Naive thymus-derived CD4-positive, alpha-beta T cell (primary cell): ENCODE measurements at regions not wholly inside any gene's neighbourhood (a gene's known extent, or its start where the extent isn't known, plus 50 kb on each side); places are given as distances from the start of the nearest gene placed in this dataset.

ENCODE experiments used
- ATAC-seq: fragments of 150-1000 bp; cut with Tn5 transposase; 2 replicates; pipeline ENCODE4 v1.10.0; 2021; ENCODE audit warnings: mild to moderate bottlenecking, moderate library complexity
- CTCF ChIA-PET: fragments of 350-600 bp; sonication (Branson Sonifier 250); formaldehyde crosslinking; loops from one replicate; lab custom pipeline; 2021; ENCODE audit warnings: antibody characterized with exemption; lab: Charles Lee
- POLR2A ChIA-PET: fragments of 350-600 bp; sonication (Branson Sonifier 250); formaldehyde crosslinking; loops from one replicate; lab custom pipeline; 2021; ENCODE audit warnings: antibody characterized with exemption, inconsistent platforms; lab: Charles Lee
- DNase-seq, 9 donors: peaks; one replicate each; pipeline versions ENCODE4 v3.0.0 to v3.0.0-alpha.2; 2020 to 2022; ENCODE audit warnings: mixed read lengths in 1 of 9
- H3K27ac ChIP-seq: one replicate; pipeline ENCODE4 v1.7.0; 2013; ENCODE audit warnings: mild to moderate bottlenecking, low read depth, low read length, moderate library complexity
- H3K27me3 ChIP-seq, 2 donors: one replicate each; pipeline ENCODE4 v1.7.0; 2013; ENCODE audit warnings: low read length in 2 of 2, mild to moderate bottlenecking in 2 of 2, moderate library complexity in 2 of 2; ENCODE audit not compliant: control insufficient read depth in 2 of 2, insufficient read depth in 2 of 2
- H3K36me3 ChIP-seq, 3 experiments: 1 replicate in 2 of 3; 2 replicates in 1 of 3; pipeline ENCODE4 v1.7.0; 2013; ENCODE audit warnings: low read length in 3 of 3, mild to moderate bottlenecking in 3 of 3, moderate library complexity in 1 of 3; ENCODE audit not compliant: insufficient read depth in 3 of 3, control insufficient read depth in 2 of 3
- H3K4me1 ChIP-seq, 2 donors: one replicate each; pipeline ENCODE4 v1.7.0; 2013; ENCODE audit warnings: low read length in 2 of 2, mild to moderate bottlenecking in 2 of 2, moderate library complexity in 1 of 2; ENCODE audit not compliant: control insufficient read depth in 2 of 2, insufficient read depth in 2 of 2
- H3K4me3 ChIP-seq: 2 replicates; pipeline ENCODE4 v1.7.0; 2013; ENCODE audit warnings: mild to moderate bottlenecking, low read length
- H3K9me3 ChIP-seq, 3 experiments: 1 replicate in 2 of 3; 2 replicates in 1 of 3; pipeline ENCODE4 v1.7.0; 2013; ENCODE audit warnings: low read length in 3 of 3; ENCODE audit not compliant: control insufficient read depth in 2 of 3
- H3K27ac Mint-ChIP-seq, 9 donors: one replicate each; pipeline ENCODE4 v1.8.0; 2020 to 2022; ENCODE audit warnings: mixed read lengths in 9 of 9, mild to moderate bottlenecking in 8 of 9, moderate library complexity in 5 of 9, inconsistent platforms in 2 of 9
- H3K27me3 Mint-ChIP-seq, 5 donors: one replicate each; pipeline ENCODE4 v1.8.0; 2021 to 2022; ENCODE audit warnings: mixed read lengths in 5 of 5, mild to moderate bottlenecking in 1 of 5
- H3K36me3 Mint-ChIP-seq, 5 donors: one replicate each; pipeline ENCODE4 v1.8.0; 2020 to 2022; ENCODE audit warnings: mixed read lengths in 5 of 5, mild to moderate bottlenecking in 3 of 5, inconsistent platforms in 1 of 5
- H3K4me1 Mint-ChIP-seq, 7 donors: one replicate each; pipeline ENCODE4 v1.8.0; 2020 to 2022; ENCODE audit warnings: mixed read lengths in 7 of 7, mild to moderate bottlenecking in 3 of 7, inconsistent platforms in 1 of 7
- H3K4me3 Mint-ChIP-seq, 10 donors: one replicate each; pipeline ENCODE4 v1.8.0; 2020 to 2022; ENCODE audit warnings: mild to moderate bottlenecking in 10 of 10, mixed read lengths in 10 of 10, moderate library complexity in 6 of 10, inconsistent platforms in 2 of 10
- H3K9me3 Mint-ChIP-seq, 11 donors: one replicate each; pipeline ENCODE4 v1.8.0; 2020 to 2022; ENCODE audit warnings: mixed read lengths in 11 of 11, mild to moderate bottlenecking in 4 of 11, inconsistent platforms in 1 of 11, moderate library complexity in 1 of 11
- intact Hi-C, 2 donors: fragments of 100-400 bp; cut with micrococcal nuclease; formaldehyde crosslinking; loops; one replicate each; pipeline ENCODE4 v1.15.1; 2023

DNA sequence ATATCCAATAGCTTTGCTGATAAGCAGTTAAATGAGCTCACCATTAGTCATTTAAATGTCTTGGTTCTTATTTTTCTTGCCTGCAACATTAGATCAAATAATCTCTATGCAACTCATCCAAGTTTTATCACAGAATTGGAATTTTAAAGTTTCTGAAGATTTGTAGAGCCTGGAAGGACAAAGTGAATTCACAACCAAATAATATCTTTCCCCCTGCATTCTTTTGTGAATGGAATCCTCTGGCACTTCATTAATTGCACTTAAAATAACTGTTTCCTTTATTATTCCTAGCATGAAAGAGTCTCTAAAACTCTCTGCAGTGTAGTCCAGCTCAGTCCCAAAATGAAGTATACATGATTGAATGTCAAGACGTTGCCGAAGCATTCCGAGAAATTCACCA lies 345.6 kb upstream of the TGFBR2 start:
- intact Hi-C loops = no loop called here
- POLR2A ChIA-PET = no interaction called here
- CTCF ChIA-PET = interaction anchor here (0.5 kb wide), 1 partner anchor 23 kb away, joined by 3 read pairs; no protein-coding TSS in a partner anchor
- DNase-seq (no peak), ATAC-seq (no peak)
- H3K4me1 Mint-ChIP-seq = peaks cover 6 to 36% (median 30%) of the 10 kb centered on the region in 7 donors
- Histone ChIP-seq H3K36me3 (no peaks in the 10 kb centered on the region), H3K27me3 (no peaks in the 10 kb centered on the region), H3K9me3 (no peaks in the 10 kb centered on the region), H3K27ac (no peak overlapping the region), H3K4me1 (peaks cover 0 to 11% of the 10 kb centered on the region in 2 donors), H3K4me3 (no peak overlapping the region)
- H3K27ac Mint-ChIP-seq = no peak overlapping the region
- peaks cover 2 to 17% (median 10%) of the 10 kb centered on the region in 11 donors for H3K9me3 Mint-ChIP-seq
- H3K36me3 Mint-ChIP-seq = peaks cover 3 to 15% (median 4%) of the 10 kb centered on the region in 5 donors
- no peak overlapping the region for H3K4me3 Mint-ChIP-seq
- H3K27me3 Mint-ChIP-seq = no peaks in the 10 kb centered on the region

DNA sequence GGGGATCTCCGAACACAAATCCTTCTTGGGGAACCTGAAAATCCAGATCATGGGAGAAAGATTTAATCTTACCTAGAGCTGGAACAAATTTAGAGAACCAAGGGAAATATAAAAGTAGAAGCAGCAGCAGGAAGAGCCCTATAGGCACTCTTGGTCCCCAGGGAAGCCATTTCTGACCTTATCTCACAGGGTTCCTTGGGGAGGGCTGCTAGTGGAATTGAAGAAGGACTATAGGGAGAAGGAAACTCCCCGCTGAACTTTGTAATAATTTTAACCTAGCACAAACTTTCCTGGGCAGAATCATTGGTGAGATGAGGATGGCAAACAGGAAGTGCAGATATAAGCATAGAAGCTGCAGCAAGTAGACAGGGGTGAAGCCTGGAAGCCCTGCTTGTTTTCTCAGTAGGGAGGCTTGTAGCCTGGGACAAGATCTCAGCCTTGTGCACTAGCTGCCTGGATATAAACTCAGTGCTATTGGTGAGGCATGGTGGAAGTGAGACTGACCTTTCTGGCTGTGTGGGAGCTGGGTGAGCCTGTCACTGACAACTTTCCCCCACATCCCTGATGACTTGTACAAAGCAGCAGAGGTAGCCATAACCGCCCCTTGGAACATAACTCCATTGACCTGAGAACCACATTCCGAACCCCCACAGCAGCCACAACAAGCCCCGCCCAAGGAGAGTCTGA lies 343.0 kb upstream of the TGFBR2 start:
- peak in 6 of 9 donors; percentile 1 to 33 (median 20) for DNase-seq
- Mint-ChIP-seq H3K27ac (peak overlapping the region in 8 of 9 donors; percentile 9 to 88 (median 74)), H3K4me1 (peaks cover 6 to 36% (median 30%) of the 10 kb centered on the region in 7 donors), H3K9me3 (peaks cover 2 to 18% (median 10%) of the 10 kb centered on the region in 11 donors), H3K27me3 (no peaks in the 10 kb centered on the region), H3K4me3 (peak overlapping the region in 8 of 10 donors; percentile 34 to 68 (median 48)), H3K36me3 (peaks cover 3 to 10% (median 4%) of the 10 kb centered on the region in 5 donors)
- intact Hi-C loops = no loop called here
- Histone ChIP-seq H3K9me3 (no peaks in the 10 kb centered on the region), H3K27me3 (no peaks in the 10 kb centered on the region), H3K4me3 (no peak overlapping the region), H3K27ac (no peak overlapping the region), H3K4me1 (peaks cover 0 to 11% of the 10 kb centered on the region in 2 donors), H3K36me3 (no peaks in the 10 kb centered on the region)
- ChIA-PET POLR2A (no interaction called here), CTCF (no interaction called here)
- no peak for ATAC-seq

DNA sequence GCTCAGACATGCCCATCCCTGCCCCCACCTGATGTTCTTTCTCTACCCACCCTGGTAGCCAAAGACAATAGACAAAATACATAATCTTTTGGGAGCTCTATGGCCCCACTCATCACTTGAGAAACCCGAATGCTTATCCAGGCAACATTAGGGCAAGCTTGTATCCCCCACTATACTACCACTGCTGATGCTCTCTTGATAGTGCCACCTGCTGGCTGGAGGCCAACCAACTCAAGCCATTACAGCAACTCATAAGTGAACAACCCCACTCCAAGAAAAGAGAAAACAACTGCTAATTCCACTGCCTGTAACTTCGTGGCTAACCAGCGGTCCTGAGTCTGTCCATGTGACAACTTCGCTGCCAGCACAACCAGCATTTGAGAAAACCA lies 342.5 kb upstream of the TGFBR2 start:
- Mint-ChIP-seq H3K36me3 (peaks cover 3 to 11% (median 4%) of the 10 kb centered on the region in 5 donors), H3K27ac (peak overlapping the region in 6 of 9 donors; percentile 61 to 88 (median 76)), H3K27me3 (no peaks in the 10 kb centered on the region), H3K4me1 (peaks cover 6 to 36% (median 30%) of the 10 kb centered on the region in 7 donors), H3K4me3 (peak overlapping the region in 8 of 10 donors; percentile 34 to 68 (median 46)), H3K9me3 (peaks cover 2 to 18% (median 10%) of the 10 kb centered on the region in 11 donors)
- H3K27me3 ChIP-seq = no peaks in the 10 kb centered on the region
- H3K36me3 ChIP-seq = no peaks in the 10 kb centered on the region
- H3K27ac ChIP-seq = no peak overlapping the region
- H3K9me3 ChIP-seq = no peaks in the 10 kb centered on the region
- H3K4me1 ChIP-seq = peaks cover 0 to 11% of the 10 kb centered on the region in 2 donors
- no peak for ATAC-seq
- ChIA-PET CTCF (no interaction called here), POLR2A (no interaction called here)
- no peak for DNase-seq
- intact Hi-C loops = no loop called here
- H3K4me3 ChIP-seq = no peak overlapping the region

DNA sequence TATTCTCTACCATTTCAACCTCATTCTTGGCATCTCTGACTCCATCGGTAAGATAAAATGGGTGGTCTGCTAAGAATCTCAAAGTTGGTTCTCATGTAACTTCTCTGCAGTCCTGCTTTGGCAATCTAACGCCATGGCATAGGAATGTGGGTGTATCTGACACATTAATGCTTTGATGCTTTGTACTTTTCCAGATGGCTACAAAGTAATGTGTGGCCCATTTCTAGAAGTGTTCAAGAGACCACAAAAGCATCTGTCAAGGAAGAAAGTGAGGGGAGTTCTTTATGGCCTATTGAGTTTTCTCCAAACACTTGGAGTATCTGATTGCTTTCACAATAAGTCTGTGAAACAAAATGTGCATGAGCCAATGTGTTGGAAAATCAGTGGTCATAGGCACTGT lies 339.9 kb upstream of the TGFBR2 start:
- Histone ChIP-seq H3K27me3 (no peaks in the 10 kb centered on the region), H3K4me1 (peaks cover 0 to 11% of the 10 kb centered on the region in 2 donors), H3K27ac (no peak overlapping the region), H3K36me3 (no peaks in the 10 kb centered on the region), H3K9me3 (no peaks in the 10 kb centered on the region), H3K4me3 (no peak overlapping the region)
- no peak overlapping the region for H3K27ac Mint-ChIP-seq
- ATAC-seq (no peak), DNase-seq (no peak)
- CTCF ChIA-PET = no interaction called here
- no peak overlapping the region for H3K4me3 Mint-ChIP-seq
- POLR2A ChIA-PET = no interaction called here
- H3K36me3 Mint-ChIP-seq = peaks cover 3 to 14% (median 4%) of the 10 kb centered on the region in 5 donors
- H3K27me3 Mint-ChIP-seq = no peaks in the 10 kb centered on the region
- peaks cover 9 to 29% (median 27%) of the 10 kb centered on the region in 7 donors for H3K4me1 Mint-ChIP-seq
- H3K9me3 Mint-ChIP-seq = peaks cover 2 to 21% (median 10%) of the 10 kb centered on the region in 11 donors
- intact Hi-C loops = no loop called here

DNA sequence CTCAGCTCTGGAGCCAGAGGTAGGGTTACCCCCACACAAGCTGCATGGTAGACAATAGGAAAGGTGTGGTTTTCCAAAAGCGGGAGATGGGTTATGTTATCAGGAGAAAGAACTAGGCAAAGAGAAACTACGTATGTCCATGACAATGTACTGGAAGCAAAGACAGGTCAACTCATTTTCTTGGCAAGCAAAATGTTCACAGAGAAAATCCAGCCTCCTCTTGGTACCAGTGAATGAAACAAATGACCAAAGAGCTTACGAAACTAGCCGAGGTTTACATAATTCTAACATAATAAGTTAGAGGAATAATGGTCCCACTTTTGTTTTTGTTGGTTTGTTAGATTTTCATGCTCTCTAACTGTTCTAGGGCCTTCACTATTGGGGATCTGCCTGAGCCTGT lies 338.1 kb upstream of the TGFBR2 start:
- H3K4me3 Mint-ChIP-seq = no peak overlapping the region
- no peak overlapping the region for H3K27ac Mint-ChIP-seq
- H3K4me1 Mint-ChIP-seq = peaks cover 8 to 17% (median 12%) of the 10 kb centered on the region in 7 donors
- H3K4me1 ChIP-seq = peaks cover 0 to 7% of the 10 kb centered on the region in 2 donors
- no peaks in the 10 kb centered on the region for H3K36me3 ChIP-seq
- no peaks in the 10 kb centered on the region for H3K27me3 Mint-ChIP-seq
- H3K27ac ChIP-seq = no peak overlapping the region
- H3K9me3 Mint-ChIP-seq = peaks cover 2 to 21% (median 10%) of the 10 kb centered on the region in 11 donors
- intact Hi-C loops = no loop called here
- no peaks in the 10 kb centered on the region for H3K9me3 ChIP-seq
- peaks cover 3 to 14% (median 4%) of the 10 kb centered on the region in 5 donors for H3K36me3 Mint-ChIP-seq
- H3K27me3 ChIP-seq = no peaks in the 10 kb centered on the region
- no peak for ATAC-seq
- CTCF ChIA-PET = interaction anchor here (0.6 kb wide), 1 partner anchor 71 kb away, joined by 3 read pairs; no protein-coding TSS in a partner anchor
- POLR2A ChIA-PET = no interaction called here
- no peak overlapping the region for H3K4me3 ChIP-seq
- DNase-seq = no peak

DNA sequence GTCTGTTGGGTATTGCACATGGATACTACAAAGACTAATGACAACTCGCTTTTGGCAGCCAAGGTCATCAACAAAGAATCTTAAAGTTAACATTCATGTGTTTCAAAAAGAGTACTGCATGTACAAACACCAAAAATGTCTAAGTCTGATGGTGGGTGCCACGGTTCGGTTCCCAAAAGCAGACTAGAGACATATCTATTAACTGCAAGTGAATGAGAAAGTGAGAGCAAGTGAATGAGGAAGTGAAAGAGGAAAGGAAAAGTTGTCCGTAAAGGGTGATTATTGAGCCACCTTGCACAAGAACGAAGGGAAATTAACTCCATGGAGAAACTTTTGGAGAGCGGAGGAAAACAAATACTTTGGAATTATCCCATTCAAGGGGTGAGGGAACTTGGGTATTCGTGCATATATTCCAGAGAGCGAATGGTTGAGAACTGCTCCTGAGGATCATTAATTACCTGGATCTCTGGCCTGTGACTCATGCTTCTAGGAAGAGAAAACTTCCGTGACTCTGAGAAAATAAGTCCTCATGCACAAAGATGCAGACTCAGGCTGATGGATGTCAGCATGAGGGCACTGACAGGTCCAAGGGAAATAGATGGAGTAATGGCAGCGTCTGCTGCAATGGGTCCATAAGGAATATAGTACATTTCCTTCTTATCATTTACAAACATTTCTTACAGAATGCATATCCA lies 336.5 kb upstream of the TGFBR2 start:
- no peak overlapping the region for H3K27ac Mint-ChIP-seq
- intact Hi-C loops = no loop called here
- POLR2A ChIA-PET = interaction anchor here (0.6 kb wide), 1 partner anchor 65 kb away, joined by 3 read pairs; no protein-coding TSS in a partner anchor

More for the DNA sequence above, 336.5 kb upstream of the TGFBR2 start:
- H3K9me3 ChIP-seq = no peaks in the 10 kb centered on the region
- no peaks in the 10 kb centered on the region for H3K27me3 Mint-ChIP-seq
- no peaks in the 10 kb centered on the region for H3K36me3 ChIP-seq
- H3K27me3 ChIP-seq = no peaks in the 10 kb centered on the region
- H3K27ac ChIP-seq = no peak overlapping the region
- H3K36me3 Mint-ChIP-seq = peaks cover 3 to 11% (median 3%) of the 10 kb centered on the region in 5 donors
- no peak overlapping the region for H3K4me3 ChIP-seq
- peaks cover 0 to 19% (median 6%) of the 10 kb centered on the region in 11 donors for H3K9me3 Mint-ChIP-seq
- CTCF ChIA-PET = interaction anchor here (0.6 kb wide), 1 partner anchor 51 kb away, joined by 3 read pairs; no protein-coding TSS in a partner anchor
- peaks cover 0 to 3% (median 0%) of the 10 kb centered on the region in 7 donors for H3K4me1 Mint-ChIP-seq
- H3K4me3 Mint-ChIP-seq = no peak overlapping the region
- H3K4me1 ChIP-seq = no peaks in the 10 kb centered on the region
- peak; percentile 46 for ATAC-seq
- no peak for DNase-seq
